ENCODE measurements at regions not wholly inside any gene's neighbourhood (a gene's known extent, or its start where the extent isn't known, plus 50 kb on each side); places are given as distances from the start of the nearest gene placed in this dataset.
"Not testable (repeated sequence)": the region's sequence is repeated elsewhere in the genome, so short reads cannot be mapped to it uniquely, and the experiment has no call there.

DNA sequence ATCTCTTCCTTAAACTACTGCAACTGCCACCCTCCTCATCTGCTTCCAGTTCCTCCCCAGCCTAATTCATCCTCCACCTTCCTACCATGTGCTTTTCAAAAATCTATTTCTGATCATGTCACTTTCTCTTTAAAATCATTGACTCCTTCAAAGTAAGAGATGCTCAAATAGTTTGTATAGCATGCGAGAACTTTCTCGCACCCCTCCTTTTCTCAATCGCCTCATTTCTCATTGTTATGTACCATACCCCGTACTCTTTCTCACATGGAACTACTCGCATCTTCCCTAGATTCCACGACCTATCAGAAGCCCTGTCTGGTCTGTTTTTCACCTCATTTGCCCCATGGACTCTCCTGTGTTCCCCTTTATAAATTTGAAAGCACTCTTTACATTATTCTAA is 238.2 kb downstream of the NRIP1 start:
- no peak for DNase-seq (ENCODE audit: low spot score)

DNA sequence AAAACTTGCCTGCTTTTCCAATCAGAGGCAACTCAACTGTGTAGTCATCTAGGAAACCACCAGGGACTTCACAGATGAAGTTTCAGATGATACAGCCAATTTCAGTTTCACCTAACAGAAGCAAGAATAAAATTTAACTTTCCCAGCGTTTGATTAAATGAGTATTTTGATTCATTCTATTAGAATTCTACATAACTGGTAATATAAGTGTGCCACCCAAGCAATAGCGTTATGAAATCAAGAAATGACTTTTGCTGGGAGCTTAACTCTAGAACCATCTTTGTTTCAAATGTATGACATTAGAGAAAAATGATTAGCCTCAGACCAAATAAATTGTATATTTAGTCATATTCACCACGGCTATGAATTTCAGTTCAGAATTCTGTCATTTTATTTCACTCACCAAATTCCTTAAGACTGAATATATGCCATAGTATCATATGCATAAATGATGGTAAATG is 239.3 kb downstream of the NRIP1 start:
- DNase-seq (ENCODE audit: low spot score) = no peak

DNA sequence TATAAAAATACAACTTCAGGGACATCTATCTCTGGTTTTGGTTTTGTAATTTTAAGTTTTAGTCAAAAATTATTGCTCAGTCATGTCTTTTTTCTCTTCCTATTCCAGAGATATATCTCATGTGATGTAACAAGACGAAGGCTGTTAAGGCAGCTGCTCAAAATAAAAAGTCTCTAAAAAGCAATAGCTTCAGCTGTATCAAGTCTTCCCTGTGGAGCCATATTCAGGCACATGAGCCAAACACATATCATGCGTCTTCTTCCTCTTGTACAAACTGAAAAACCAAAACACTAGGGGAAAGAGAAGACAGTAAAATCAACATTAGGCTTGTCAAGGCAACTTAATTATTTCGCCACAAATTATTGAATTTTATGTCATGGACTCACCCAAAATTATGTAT is 240.7 kb downstream of the NRIP1 start:
- no peak for DNase-seq (ENCODE audit: low spot score)

DNA sequence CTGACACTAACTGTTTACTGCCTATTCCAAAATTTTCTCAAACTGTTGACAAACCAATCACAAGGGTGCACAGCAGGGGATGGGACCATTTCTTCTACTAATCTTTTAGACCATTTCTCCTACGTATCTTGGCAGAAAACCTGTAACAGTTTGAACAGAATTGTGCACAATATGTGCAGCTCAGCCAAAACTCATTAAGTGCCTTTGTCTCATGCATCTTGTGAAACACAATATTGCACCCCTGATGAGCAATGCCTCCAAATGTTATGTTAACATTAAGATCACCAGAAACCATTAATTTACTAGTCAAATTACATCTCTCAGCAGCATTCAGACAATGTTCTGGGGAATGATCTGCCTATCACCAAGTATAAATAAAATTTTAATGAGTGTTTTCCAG is 247.5 kb downstream of the NRIP1 start:
- no peak for DNase-seq (ENCODE audit: low spot score)

DNA sequence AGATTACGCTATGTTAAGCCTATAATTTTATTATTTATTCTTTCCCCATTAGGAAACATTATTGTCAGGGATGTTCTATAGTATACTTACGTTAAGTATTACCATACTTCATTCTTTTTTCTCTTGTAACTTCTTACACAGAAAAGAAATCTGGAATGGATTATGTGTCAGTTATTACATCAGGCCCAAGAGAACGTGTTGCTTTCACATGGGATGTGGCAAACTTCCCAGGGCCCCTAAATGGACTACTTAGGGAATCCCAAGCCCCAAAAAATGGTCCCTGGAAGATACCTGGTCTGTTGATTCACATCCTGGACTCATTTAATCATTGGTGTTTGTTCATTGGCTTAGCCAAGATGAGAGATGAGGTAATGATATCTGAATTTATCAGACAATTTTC is 249.8 kb downstream of the NRIP1 start:
- DNase-seq (ENCODE audit: low spot score) = no peak

DNA sequence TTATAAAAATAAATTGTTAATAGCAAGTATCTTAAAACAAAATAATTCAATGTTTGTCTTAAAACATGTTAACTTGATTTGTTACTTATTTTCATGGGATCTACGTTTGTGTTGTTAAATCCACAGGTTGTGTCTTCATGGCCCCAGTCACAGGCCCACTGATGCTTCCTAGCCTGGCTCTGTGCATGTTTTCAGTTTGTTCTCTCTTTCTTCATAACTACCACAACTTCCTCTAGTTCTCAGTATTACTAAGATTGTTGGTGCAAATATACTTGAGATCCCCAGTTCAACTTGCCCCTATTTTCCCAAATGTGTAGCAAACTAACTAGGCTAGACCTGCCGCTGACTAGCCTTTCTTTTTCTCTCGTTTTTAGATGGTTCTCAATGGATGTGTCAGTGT is 250.5 kb downstream of the NRIP1 start:
- DNase-seq (ENCODE audit: low spot score) = no peak

DNA sequence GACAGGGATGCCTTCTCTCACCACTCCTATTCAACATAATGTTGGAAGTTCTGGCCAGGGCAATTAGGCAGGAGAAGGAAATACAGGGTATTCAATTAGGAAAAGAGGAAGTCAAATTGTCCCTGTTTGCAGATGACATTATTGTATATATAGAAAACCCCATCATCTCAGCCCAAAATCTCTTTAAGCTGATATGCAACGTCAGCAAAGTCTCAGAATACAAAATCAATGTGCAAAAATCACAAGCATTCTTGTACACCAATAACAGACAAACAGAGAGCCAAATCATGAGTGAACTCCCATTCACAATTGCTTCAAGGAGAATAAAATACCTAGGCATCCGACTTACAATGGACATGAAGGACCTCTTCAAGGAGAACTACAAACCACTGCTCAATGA is 258.1 kb upstream of the SAMSN1 start:
- DNase-seq (ENCODE audit: low spot score) = not testable (repeated sequence)

DNA sequence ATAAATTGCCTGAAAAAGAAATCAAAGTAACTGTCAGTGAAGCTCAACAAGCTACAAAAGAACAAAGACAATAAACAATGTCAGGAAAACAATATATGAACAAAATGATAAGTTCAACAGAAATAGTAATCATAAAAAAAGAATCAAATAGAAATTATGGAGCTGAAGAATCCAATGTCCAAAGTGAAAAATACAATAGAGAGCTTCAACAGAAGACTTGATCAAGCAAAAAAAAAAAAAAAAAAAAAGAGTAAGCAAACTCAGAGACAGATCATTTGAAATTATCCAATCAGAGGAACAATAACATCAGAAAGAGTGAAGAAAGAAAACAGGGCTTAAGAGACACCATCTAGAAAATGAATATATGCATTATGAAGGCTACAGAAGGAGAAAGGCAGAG is 251.4 kb upstream of the SAMSN1 start:
- DNase-seq (ENCODE audit: low spot score) = no peak

DNA sequence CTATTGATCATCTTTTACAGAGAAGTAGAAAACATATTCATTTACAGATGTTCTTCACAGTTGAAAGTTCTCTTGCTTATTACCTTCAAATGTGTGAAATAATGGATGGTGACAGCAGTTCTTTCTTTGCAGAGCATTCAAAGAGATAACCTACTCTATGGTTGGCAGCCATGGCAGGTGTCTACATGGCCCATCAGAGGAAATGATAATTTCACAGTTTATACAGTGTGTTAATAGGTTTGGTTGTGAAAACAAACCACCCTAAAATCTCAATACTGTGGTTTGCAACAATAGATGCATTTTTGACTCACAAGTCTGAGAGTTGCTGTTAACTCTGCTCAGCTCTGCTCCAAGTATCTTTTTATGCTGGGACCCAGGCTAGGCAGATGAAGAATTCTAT is 241.2 kb upstream of the SAMSN1 start:
- DNase-seq (ENCODE audit: low spot score) = no peak

DNA sequence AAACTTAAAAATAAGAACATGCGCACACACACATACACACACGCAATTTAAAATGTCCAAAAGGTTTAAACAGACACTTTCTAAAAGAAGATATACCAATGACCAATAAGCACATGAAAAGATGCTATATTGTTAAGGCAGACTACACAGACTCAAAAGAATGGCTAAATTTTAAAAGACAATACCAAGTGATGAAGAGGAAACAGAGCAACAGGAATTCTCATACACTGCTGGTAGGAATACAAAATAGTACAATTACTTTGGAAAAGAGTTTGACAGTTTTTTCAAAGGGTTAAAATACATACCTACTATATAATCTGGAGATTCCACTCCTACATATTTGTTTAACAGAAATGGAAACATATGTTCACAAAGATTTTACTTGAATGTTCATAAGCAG is 239.6 kb upstream of the SAMSN1 start:
- no peak for DNase-seq (ENCODE audit: low spot score)

DNA sequence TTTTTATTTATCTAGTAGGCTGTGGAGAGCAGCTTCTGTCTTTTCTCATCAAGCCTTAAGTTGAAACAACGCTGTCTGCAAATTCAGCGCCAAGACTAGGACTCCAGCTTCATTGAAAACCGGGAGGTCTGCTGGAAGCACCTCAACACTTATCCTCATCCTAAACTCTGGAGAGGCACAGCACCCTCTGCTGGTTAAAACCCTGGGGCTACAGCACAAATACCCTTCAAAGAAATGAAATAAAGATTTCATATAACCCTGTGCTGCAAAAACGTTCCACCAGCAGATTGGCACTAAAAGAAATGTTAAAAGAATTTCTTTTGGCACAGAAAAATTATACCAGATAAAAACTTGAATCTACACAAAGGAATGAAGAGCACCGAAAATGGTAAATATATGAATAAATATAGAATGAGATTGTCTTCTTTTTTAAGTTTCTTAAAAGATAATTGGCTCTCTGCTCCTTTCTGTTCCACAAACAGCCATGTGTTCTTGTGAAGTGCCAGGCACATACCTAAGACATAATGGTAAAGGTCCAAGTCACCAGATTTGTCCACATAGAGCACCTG is 227.7 kb upstream of the SAMSN1 start:
- no peak for DNase-seq (ENCODE audit: low spot score)

DNA sequence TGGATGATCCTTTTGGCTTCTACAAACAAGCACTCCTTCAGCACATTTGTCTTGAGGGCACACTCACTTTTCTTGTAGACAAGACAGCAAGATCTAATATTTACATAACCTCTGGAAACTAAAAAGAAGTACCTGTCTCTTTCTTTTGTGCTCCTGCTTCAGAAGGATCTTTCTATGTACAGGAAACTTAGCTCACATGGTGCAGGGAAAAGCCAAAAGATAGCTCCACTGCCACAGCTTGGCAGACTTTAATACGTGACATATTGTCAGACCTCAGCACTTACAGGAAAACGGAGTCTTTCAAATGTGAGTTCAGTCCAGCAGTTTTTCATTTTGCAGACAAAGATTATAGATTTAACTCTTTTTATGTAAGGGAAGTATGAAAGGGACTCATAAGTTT is 225.5 kb upstream of the SAMSN1 start:
- DNase-seq (ENCODE audit: low spot score) = no peak

DNA sequence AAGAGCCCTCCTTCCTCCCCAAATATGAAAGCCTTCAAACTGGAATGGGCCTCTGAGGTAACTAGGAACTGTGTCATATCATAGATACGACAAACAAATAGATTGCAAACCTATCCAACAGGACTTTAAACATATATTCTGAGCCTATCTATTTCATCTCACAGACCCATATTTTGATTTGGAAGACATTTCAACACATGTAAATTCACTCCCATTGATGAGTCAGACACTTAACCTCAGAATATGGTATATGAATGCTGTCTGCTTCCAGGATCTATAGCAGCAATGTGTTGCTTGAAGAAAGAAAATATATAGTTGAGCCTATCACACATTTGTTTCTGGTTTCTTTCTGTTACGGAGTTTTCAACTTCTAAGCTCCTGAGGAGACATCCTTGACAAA is 221.9 kb upstream of the SAMSN1 start:
- DNase-seq (ENCODE audit: low spot score) = no peak

DNA sequence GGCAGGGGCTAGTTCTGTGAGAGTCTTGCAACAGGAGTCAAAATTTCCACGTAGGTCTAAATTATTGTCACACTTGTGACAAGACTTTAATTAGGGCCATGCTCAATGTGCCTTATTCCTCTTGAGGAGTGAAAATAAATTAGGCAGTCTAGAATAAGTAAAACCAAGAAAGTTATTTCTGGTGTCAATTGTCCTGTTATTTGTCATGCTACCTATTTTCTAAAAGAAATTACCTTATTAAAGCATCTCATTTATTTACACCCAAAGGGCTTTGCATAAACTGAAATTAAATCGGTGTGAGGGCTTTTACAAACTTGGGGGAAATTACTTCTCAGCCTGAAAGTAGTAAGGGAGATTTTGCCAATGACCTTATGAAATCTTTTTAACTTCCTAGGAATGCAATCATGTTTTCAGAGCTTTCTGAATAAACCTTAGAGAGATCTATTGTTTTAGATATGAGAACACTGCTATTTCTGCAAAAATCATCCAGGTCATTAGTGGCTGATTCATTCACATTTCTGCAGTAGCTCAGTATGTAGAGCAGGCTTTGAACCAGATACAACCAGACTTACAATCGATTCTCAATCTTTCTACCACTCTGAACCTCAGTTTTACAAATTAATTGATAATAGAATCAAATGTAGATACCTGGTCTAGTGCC is 221.2 kb upstream of the SAMSN1 start:
- no peak for DNase-seq (ENCODE audit: low spot score)

DNA sequence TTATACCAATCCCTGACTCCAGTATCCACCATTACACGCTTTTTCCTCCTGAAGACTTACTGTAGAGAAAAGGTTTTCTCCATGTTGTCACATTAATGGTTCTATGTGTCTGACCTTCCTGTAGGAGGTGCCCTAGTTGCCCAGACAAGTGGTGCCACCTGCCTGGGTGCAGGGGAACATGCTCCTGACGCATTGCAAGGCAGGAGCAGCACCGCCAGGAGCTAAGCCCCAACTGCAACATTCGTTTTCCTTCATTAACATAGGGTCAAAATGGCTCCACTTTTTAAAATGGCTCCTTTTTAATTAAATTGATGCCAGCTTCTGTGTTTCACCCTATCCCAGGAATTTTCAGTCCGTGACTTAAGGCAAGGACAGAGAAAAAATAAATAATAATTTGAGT is 220.1 kb upstream of the SAMSN1 start:
- no peak for DNase-seq (ENCODE audit: low spot score)

DNA sequence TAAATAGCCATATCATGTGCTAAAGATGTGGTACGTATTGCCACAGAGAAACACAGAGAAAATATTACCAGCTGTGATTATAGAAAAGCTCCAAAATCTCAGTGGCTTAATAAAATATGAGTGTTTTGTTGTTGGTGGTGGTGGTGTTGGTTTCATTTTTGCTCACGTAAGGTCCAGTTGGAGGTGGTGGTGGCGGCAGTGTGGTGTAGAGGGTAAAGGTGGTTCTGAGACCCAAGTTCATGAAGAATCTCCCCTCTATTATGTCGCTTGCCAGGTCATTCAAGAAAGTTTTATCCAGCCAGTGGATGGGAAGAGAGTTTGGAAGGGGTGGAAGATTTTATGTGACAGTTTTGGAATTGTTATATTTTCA is 217.6 kb upstream of the SAMSN1 start:
- no peak for DNase-seq (ENCODE audit: low spot score)

DNA sequence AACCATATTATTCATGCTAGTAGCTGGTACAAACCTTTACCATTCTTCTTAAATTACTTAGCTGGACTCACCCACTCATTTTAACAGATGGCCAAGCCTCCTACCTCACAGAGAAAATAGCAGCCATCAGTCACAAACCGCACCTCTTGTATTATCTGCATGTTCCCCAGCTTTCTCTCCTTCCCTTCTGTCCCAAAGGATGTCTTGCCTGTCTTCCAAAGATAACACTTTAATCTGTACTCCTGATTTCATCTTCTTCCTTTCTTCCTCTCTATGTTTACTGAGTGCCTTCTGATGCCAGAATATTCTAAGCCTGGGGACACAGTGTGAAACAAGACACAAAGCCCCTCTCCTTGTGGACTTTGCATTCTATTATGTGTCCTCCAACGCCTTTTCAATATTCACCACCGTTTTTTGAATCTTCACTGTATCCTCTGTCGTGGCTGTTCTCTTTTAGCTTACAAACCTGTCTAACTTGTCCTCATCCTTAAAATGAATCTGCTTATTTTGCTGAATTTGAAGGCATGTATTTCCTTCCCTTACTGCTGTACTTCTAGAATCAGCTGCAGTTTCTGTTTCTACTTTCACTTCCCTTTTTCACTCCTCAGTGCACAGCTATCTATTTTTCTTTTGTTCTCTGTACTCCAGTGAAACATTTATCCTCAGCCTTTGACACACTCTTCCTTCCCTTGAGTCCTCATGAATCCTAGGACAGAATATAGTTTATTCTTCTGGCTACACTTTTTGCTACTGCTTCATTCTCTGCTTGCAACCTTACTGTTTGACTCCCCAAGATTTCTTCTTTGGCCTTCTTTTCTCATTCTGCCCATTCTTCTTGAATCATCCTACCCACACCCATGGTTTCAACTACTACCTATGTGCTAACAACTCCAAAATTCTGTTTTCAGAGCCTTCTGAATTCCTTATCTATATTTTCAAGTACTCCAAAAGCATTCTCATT is 216.9 kb upstream of the SAMSN1 start:
- no peak for DNase-seq (ENCODE audit: low spot score)

DNA sequence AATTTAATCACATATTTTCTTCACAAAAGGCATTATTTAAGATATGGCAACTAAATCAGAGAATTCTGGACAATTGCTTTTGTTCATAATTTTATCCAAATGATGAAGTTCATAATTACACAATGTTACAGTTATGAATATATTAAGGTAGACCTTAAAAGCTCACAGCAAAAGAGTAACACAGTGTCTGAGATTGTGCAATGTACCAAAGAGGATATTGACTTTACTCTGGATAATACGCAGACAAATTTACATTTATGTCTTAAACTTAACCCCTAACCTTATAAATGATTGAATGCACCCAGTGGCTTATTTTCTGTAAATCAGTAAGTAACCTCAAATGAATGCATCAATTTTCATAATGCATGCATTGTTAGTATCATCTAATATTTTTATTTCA is 216.2 kb upstream of the SAMSN1 start:
- DNase-seq (ENCODE audit: low spot score) = no peak

DNA sequence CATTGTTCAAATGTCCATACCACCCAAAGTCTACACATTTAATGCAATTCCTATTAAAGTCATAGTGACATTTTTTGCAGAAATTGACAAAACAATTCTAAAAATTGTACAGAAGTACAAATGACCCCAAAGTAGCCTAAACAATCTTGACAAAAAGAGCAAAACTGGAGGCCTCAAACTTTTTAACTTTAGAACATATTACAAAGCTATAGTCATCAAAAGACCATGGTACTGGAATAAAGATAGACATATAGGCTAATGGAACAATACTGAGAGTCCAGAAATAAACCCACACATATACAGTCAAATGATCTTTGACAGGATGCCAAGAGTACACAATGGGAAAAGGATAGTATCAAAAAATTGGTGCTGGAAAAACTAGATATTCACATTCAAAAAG is 213.2 kb upstream of the SAMSN1 start:
- no peak for DNase-seq (ENCODE audit: low spot score)

DNA sequence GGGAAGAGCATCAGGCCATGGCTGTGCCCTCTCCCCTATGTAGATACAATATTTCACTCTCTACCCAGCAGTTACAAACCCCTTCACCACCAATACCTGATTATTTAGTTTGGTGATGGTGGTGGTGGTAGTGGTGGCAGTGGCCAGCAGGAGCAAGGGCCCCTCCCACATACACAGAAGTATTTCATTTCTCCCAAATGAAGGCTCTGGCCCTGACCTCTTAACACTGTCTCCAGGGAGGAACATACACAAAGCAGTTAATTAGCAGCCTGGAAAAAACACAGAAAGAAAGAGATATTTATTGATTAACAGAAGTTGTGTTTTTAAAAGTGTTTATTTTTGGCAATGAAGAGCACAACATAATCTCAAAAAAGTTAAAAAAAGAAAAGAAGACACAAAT is 212.7 kb upstream of the SAMSN1 start:
- DNase-seq (ENCODE audit: low spot score) = no peak

DNA sequence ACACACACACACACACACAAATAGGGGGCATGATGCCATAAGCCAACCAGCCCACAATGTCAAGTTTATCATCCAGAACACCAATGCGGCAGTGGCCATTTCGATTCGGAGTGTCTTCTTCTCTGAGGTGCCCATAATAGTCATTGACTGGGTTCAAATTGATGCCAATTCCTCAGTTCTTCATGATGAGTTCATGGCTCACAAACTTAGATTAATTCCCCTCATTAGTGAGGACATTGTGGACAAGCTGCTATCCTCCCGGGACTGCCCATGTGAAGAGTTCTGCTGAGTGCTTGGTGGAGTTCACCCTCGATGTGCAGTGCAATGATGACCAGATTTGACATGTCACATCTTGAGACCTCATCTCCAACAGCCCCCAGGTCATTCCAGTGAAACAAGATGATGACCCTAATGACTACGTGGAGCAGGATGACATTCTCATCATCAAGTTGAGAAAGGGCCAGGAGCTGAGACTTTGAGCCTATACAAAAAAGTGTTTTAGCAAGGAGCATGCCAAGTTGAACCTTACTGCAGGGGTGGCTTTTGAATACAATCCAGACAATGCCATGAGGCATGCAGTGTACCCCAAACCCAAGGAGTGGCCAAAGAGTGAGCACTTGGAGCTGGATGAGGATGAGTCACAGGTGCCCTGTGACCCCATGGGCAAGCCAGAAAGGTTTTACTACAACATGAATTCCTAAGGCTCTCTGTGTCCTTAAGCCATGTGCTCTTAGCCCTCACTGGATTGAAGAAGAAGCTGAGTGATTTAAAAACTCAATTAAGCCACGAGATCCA is 211.6 kb upstream of the SAMSN1 start:
- no peak for DNase-seq (ENCODE audit: low spot score)

DNA sequence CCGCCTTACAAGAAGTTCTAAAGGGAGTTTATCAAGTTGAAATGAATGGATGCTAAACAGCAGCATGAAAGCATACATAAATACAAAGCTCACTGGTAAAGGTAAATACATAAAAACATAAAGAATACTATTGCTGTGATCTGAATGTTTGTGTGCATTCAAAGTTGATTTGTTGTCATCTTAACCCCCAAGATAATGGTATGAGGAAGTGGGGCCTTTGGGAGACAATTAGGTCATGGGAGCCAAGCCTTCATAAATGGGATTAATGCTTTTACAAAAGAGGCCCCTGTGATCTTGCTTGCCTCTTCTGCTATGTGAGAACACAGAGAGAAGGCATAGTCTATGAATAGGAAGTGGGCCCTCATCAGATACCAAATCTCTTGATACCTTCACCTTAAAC is 209.0 kb upstream of the SAMSN1 start:
- DNase-seq (ENCODE audit: low spot score) = no peak
